HEK293 (cell line): ENCODE measurements at regions not wholly inside any gene's neighbourhood (a gene's known extent, or its start where the extent isn't known, plus 50 kb on each side); places are given as distances from the start of the nearest gene placed in this dataset.

Experiments used
- CTCF ChIA-PET: fragments of 350-600 bp; formaldehyde crosslinking; extraction: SDS; loops from one replicate; lab custom pipeline; 2021; ENCODE audit warnings: antibody characterized with exemption; lab: Yijun Ruan, JAX
- POLR2A ChIA-PET: fragments of 300-600 bp; formaldehyde crosslinking; extraction: SDS; loops from one replicate; lab custom pipeline; 2020; ENCODE audit warnings: antibody characterized with exemption, inconsistent platforms; lab: Yijun Ruan, JAX
- H3K27ac ChIP-seq: fragments of 200-500 bp; sonication (Bioruptor generic); 2 replicates; pipeline ENCODE4 v1.5.1; 2014; ENCODE audit warnings: low read depth, low read length, control low read depth, inconsistent platforms; ENCODE audit errors: extremely low read depth
- H3K36me3 ChIP-seq, 2 experiments: fragments of 200-500 bp in 1 of 2; sonication (Bioruptor generic) in 1 of 2; 1 replicate in 1 of 2; 2 replicates in 1 of 2; pipeline ENCODE4 v1.5.1; 2014 to 2017; ENCODE audit warnings: inconsistent platforms in 2 of 2, low read length in 2 of 2; ENCODE audit not compliant: control insufficient read depth in 2 of 2, insufficient read depth in 1 of 2
- H3K4me1 ChIP-seq: fragments of 200-500 bp; sonication (Bioruptor generic); 2 replicates; pipeline ENCODE4 v1.5.1; 2014; ENCODE audit warnings: mild to moderate bottlenecking, low read length, inconsistent platforms; ENCODE audit not compliant: control insufficient read depth, insufficient read depth
- H3K4me3 ChIP-seq: 2 replicates; pipeline ENCODE4 v1.5.1; 2011; ENCODE audit warnings: low read depth, mild to moderate bottlenecking, control low read depth, low read length, moderate library complexity
- H3K9me3 ChIP-seq: fragments of 200-500 bp; sonication (Bioruptor generic); 2 replicates; pipeline ENCODE4 v1.5.1; 2014; ENCODE audit warnings: low read depth, low read length, inconsistent platforms; ENCODE audit not compliant: control insufficient read depth, insufficient read depth
- HOXA7 ChIP-seq: sonication (generic); formaldehyde crosslinking; IDR thresholded peaks from 2 replicates; pipeline ENCODE4 v1.8.1; 2022; ENCODE audit warnings: missing genetic modification reagents, borderline replicate concordance
- MYNN ChIP-seq: fragments of 450-650 bp; formaldehyde crosslinking; IDR thresholded peaks from 2 replicates; pipeline ENCODE4 v1.5.1; 2016; ENCODE audit warnings: missing biosample characterization, missing genetic modification characterization, borderline replicate concordance
- MZF1 ChIP-seq: fragments of 450-650 bp; formaldehyde crosslinking; IDR thresholded peaks from 2 replicates; pipeline ENCODE4 v1.5.1; 2017; ENCODE audit warnings: missing biosample characterization, missing genetic modification characterization, borderline replicate concordance
- RBAK ChIP-seq: fragments of 450-650 bp; formaldehyde crosslinking; IDR thresholded peaks from 2 replicates; pipeline ENCODE4 v1.5.1; 2016; ENCODE audit warnings: missing biosample characterization, missing genetic modification characterization
- SCRT1 ChIP-seq: fragments of 450-650 bp; formaldehyde crosslinking; IDR thresholded peaks from 2 replicates; pipeline ENCODE4 v1.5.1; 2016; ENCODE audit warnings: missing biosample characterization, missing genetic modification characterization, borderline replicate concordance
- ZBTB1 ChIP-seq: fragments of 450-650 bp; formaldehyde crosslinking; IDR thresholded peaks from 2 replicates; pipeline ENCODE4 v1.5.1; 2016; ENCODE audit warnings: missing biosample characterization, missing genetic modification characterization
- ZNF146 ChIP-seq: fragments of 450-650 bp; formaldehyde crosslinking; IDR thresholded peaks from 2 replicates; pipeline ENCODE4 v1.5.1; 2016; ENCODE audit warnings: missing biosample characterization, missing genetic modification characterization
- ZNF16 ChIP-seq: fragments of 450-650 bp; formaldehyde crosslinking; IDR thresholded peaks from 2 replicates; pipeline ENCODE4 v1.5.1; 2016; ENCODE audit warnings: low read depth, missing biosample characterization, missing genetic modification characterization
- ZNF169 ChIP-seq: fragments of 450-650 bp; formaldehyde crosslinking; IDR thresholded peaks from 2 replicates; pipeline ENCODE4 v1.5.1; 2016; ENCODE audit warnings: missing biosample characterization, missing genetic modification characterization
- ZNF266 ChIP-seq: fragments of 450-650 bp; formaldehyde crosslinking; IDR thresholded peaks from 2 replicates; pipeline ENCODE4 v1.5.1; 2016; ENCODE audit warnings: missing biosample characterization, missing genetic modification characterization, low read depth
- ZNF280C ChIP-seq: fragments of 450-650 bp; formaldehyde crosslinking; IDR thresholded peaks from 2 replicates; pipeline ENCODE4 v1.5.1; 2016; ENCODE audit warnings: missing biosample characterization, missing genetic modification characterization
- ZNF324 ChIP-seq: fragments of 450-650 bp; formaldehyde crosslinking; IDR thresholded peaks from 2 replicates; pipeline ENCODE4 v1.5.1; 2016; ENCODE audit warnings: missing biosample characterization, missing genetic modification characterization
- ZNF335 ChIP-seq: fragments of 450-650 bp; formaldehyde crosslinking; conservative IDR thresholded peaks from 2 replicates; pipeline ENCODE4 v1.5.1; 2016; ENCODE audit warnings: missing biosample characterization, missing genetic modification characterization
- ZNF341 ChIP-seq: fragments of 450-650 bp; formaldehyde crosslinking; IDR thresholded peaks from 2 replicates; pipeline ENCODE4; 2016; ENCODE audit warnings: low read depth, missing biosample characterization, missing genetic modification characterization
- ZNF398 ChIP-seq: fragments of 450-650 bp; formaldehyde crosslinking; IDR thresholded peaks from 2 replicates; pipeline ENCODE4 v1.5.1; 2017; ENCODE audit warnings: missing biosample characterization, missing genetic modification characterization
- ZNF416 ChIP-seq: fragments of 450-650 bp; formaldehyde crosslinking; IDR thresholded peaks from 2 replicates; pipeline ENCODE4 v1.5.1; 2016; ENCODE audit warnings: missing biosample characterization, missing genetic modification characterization
- ZNF433 ChIP-seq: fragments of 450-650 bp; formaldehyde crosslinking; IDR thresholded peaks from 2 replicates; pipeline ENCODE4 v1.5.1; 2016; ENCODE audit warnings: missing biosample characterization, missing genetic modification characterization, low read depth
- ZNF510 ChIP-seq: fragments of 450-650 bp; formaldehyde crosslinking; IDR thresholded peaks from 2 replicates; pipeline ENCODE4 v1.5.1; 2018; ENCODE audit warnings: mild to moderate bottlenecking, missing genetic modification characterization, missing biosample characterization; ENCODE audit not compliant: insufficient replicate concordance
- ZNF530 ChIP-seq: fragments of 450-650 bp; formaldehyde crosslinking; IDR thresholded peaks from 2 replicates; pipeline ENCODE4 v1.5.1; 2016; ENCODE audit warnings: low read depth, missing biosample characterization, missing genetic modification characterization
- ZNF571 ChIP-seq: fragments of 450-650 bp; formaldehyde crosslinking; IDR thresholded peaks from 2 replicates; pipeline ENCODE4 v1.5.0; 2017; ENCODE audit warnings: missing biosample characterization, missing genetic modification characterization
- ZNF626 ChIP-seq: fragments of 450-650 bp; sonication (Bioruptor Pico); formaldehyde crosslinking; IDR thresholded peaks from 2 replicates; pipeline ENCODE4 v1.5.1; 2018; ENCODE audit warnings: missing biosample characterization, missing genetic modification characterization, inconsistent platforms
- ZNF776 ChIP-seq: fragments of 450-650 bp; formaldehyde crosslinking; IDR thresholded peaks from 2 replicates; pipeline ENCODE4 v1.5.0; 2017; ENCODE audit warnings: missing biosample characterization, missing genetic modification characterization, borderline replicate concordance
- ZNF792 ChIP-seq: fragments of 450-650 bp; formaldehyde crosslinking; IDR thresholded peaks from 2 replicates; pipeline ENCODE4 v1.5.1; 2016; ENCODE audit warnings: missing biosample characterization, missing genetic modification characterization
- ZXDB ChIP-seq: fragments of 450-650 bp; formaldehyde crosslinking; IDR thresholded peaks from 2 replicates; pipeline ENCODE4 v1.5.1; 2016; ENCODE audit warnings: missing biosample characterization, missing genetic modification characterization
- TF ChIP-seq, protein P1 (sequence below): fragments of 450-650 bp; formaldehyde crosslinking; IDR thresholded peaks from 2 replicates; pipeline ENCODE4 v1.5.1; 2017; ENCODE audit warnings: missing biosample characterization, missing genetic modification characterization
- TF ChIP-seq, protein P2 (sequence below): fragments of 450-650 bp; formaldehyde crosslinking; IDR thresholded peaks from 2 replicates; pipeline ENCODE4 v1.5.1; 2016; ENCODE audit warnings: missing biosample characterization, missing genetic modification characterization, low read depth

GRCh38 chr4:138405466-138405891 is 163.3 kb upstream of the SLC7A11 start (continued):
- TF ChIP-seq ZNF280C (tag by site-specific recombination) = no peak
- no peak for TF ChIP-seq ZNF571 (tag by site-specific recombination)
- TF ChIP-seq SCRT1 (tag by site-specific recombination) = no peak
- TF ChIP-seq ZNF530 (tag by site-specific recombination) = no peak
- no peak for TF ChIP-seq ZNF146

DNA sequence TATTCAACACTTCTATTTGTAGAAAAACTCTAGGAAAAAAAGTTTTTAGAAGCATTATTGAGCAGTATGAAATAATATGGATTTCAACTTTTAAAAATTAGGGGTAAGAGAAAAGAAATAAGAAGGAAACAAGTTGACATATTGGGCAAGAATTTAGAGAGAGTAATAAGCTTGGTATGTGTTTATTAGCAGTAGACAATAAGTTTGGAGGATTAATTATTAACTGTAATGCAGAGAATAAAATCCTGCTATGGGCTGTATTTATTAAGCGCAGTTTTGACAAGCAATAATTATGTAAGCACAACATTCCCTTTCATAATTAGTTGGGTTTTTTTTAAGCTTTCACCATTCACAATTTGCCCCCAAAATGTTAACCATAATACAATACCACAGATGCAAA is 162.7 kb upstream of the SLC7A11 start:
- ChIA-PET POLR2A (no interaction called here), CTCF (no interaction called here)
- no peaks in the 10 kb centered on the region for H3K9me3 ChIP-seq
- H3K36me3 ChIP-seq = no peaks in the 10 kb centered on the region
- no peaks in the 10 kb centered on the region for H3K4me1 ChIP-seq
- H3K27ac ChIP-seq = no peak overlapping the region
- no peak overlapping the region for H3K4me3 ChIP-seq
- TF ChIP-seq, protein P1, sequence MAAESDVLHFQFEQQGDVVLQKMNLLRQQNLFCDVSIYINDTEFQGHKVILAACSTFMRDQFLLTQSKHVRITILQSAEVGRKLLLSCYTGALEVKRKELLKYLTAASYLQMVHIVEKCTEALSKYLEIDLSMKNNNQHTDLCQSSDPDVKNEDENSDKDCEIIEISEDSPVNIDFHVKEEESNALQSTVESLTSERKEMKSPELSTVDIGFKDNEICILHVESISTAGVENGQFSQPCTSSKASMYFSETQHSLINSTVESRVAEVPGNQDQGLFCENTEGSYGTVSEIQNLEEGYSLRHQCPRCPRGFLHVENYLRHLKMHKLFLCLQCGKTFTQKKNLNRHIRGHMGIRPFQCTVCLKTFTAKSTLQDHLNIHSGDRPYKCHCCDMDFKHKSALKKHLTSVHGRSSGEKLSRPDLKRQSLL = no peak
- TF ChIP-seq ZNF335 (tag by site-specific recombination) (no peak), ZNF510 (no peak), ZNF266 (tag by site-specific recombination) (no peak), MYNN (tag by site-specific recombination) (no peak), ZNF776 (tag by site-specific recombination) (no peak), ZNF16 (tag by site-specific recombination) (no peak), RBAK (tag by site-specific recombination) (no peak), ZNF341 (tag by site-specific recombination) (no peak), ZNF324 (no peak), HOXA7 (CRISPR knock-in tag) (no peak), ZNF433 (tag by site-specific recombination) (no peak)

DNA sequence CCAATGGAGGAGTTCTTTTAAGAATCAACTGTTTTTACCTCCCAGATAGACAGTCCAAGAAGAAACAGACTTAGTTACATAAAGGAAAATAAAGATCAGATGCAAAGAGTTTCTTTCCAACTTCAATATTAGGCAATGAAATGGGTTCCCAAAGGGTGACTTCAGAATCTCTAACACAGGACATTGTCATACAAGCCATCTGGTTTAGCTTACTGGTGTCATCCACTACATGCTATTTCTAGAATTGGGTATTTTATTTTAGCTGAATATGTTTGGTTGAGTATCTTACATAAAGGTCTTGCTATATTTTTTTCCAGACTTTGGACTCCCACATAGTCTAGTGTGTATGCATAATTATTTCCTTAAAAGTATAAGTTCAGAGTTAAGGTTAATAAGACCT is 162.1 kb upstream of the SLC7A11 start:
- Histone ChIP-seq H3K9me3 (no peaks in the 10 kb centered on the region), H3K4me1 (no peaks in the 10 kb centered on the region), H3K27ac (no peak overlapping the region), H3K4me3 (no peak overlapping the region), H3K36me3 (no peaks in the 10 kb centered on the region)
- ChIA-PET CTCF (no interaction called here), POLR2A (no interaction called here)
- TF ChIP-seq ZBTB1 (tag by site-specific recombination) (no peak), RBAK (tag by site-specific recombination) (no peak), ZNF626 (tag by site-specific recombination) (no peak), ZNF416 (no peak), MZF1 (tag by site-specific recombination) (no peak), ZNF398 (tag by site-specific recombination) (no peak), ZXDB (tag by site-specific recombination) (no peak), ZNF776 (tag by site-specific recombination) (no peak), ZNF792 (tag by site-specific recombination) (no peak), ZNF169 (no peak)
- TF ChIP-seq, protein P2, sequence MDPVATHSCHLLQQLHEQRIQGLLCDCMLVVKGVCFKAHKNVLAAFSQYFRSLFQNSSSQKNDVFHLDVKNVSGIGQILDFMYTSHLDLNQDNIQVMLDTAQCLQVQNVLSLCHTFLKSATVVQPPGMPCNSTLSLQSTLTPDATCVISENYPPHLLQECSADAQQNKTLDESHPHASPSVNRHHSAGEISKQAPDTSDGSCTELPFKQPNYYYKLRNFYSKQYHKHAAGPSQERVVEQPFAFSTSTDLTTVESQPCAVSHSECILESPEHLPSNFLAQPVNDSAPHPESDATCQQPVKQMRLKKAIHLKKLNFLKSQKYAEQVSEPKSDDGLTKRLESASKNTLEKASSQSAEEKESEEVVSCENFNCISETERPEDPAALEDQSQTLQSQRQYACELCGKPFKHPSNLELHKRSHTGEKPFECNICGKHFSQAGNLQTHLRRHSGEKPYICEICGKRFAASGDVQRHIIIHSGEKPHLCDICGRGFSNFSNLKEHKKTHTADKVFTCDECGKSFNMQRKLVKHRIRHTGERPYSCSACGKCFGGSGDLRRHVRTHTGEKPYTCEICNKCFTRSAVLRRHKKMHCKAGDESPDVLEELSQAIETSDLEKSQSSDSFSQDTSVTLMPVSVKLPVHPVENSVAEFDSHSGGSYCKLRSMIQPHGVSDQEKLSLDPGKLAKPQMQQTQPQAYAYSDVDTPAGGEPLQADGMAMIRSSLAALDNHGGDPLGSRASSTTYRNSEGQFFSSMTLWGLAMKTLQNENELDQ (tag by site-specific recombination) = no peak
